ENCODE measurements at regions not wholly inside any gene's neighbourhood (a gene's known extent, or its start where the extent isn't known, plus 50 kb on each side); places are given as distances from the start of the nearest gene placed in this dataset.

DNA sequence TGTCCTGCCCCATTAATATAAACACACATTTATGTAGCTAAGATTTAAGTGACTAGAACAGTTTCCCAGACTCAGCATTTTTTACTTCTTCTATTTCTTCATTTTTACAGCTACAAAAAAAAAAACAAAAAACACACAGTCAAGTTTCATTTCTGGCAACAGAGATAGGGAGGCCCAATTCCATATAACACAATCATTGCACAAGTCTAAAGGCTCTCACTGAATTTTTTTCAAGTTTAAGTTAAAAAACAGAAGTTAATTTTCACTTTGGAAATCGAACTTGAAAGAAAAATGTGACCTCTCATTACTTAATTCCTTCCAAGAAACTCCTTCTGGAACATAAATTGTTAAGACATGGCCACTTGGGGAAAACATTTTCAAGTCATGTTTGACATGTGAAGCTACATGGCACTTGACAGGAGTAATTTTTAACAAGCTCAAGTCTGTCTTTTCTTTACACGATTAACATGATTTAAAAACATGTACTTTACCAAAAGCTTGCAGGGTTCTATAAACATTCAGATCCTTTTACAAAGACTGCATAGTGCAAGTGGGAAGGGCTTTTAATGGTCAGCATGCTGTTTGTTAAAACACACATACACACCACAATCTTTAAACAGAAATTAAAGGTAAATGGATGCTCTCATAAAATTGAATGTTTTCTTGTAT, 100.1 kb upstream of the CCDC28A start:
- TF ChIP-seq, protein P1, sequence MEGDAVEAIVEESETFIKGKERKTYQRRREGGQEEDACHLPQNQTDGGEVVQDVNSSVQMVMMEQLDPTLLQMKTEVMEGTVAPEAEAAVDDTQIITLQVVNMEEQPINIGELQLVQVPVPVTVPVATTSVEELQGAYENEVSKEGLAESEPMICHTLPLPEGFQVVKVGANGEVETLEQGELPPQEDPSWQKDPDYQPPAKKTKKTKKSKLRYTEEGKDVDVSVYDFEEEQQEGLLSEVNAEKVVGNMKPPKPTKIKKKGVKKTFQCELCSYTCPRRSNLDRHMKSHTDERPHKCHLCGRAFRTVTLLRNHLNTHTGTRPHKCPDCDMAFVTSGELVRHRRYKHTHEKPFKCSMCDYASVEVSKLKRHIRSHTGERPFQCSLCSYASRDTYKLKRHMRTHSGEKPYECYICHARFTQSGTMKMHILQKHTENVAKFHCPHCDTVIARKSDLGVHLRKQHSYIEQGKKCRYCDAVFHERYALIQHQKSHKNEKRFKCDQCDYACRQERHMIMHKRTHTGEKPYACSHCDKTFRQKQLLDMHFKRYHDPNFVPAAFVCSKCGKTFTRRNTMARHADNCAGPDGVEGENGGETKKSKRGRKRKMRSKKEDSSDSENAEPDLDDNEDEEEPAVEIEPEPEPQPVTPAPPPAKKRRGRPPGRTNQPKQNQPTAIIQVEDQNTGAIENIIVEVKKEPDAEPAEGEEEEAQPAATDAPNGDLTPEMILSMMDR (IDR thresholded peaks at IDR 0.05 in 2 of 3, conservative IDR thresholded peaks at IDR 0.05 in 1 of 3; ENCODE audit: borderline replicate concordance in 1 of 3, insufficient read depth in 1 of 3, low read depth in 2 of 3, low read length in 2 of 3): no peak
- no peak for TF ChIP-seq POLR2A (IDR thresholded peaks at IDR 0.05; ENCODE audit: borderline replicate concordance, extremely low read depth, insufficient read depth, insufficient read length)
- no peak for TF ChIP-seq CEBPB (IDR thresholded peaks at IDR 0.05; ENCODE audit: low read depth)
